Upper lobe of left lung (tissue), 6 donors: ENCODE measurements at regions not wholly inside any gene's neighbourhood (a gene's known extent, or its start where the extent isn't known, plus 50 kb on each side); places are given as distances from the start of the nearest gene placed in this dataset.

Experiments used
- ATAC-seq, 2 donors: fragments of 200-7000 bp; cut with Tn5 transposase; one replicate each; pipeline ENCODE4 v1.9.1; 2022; ENCODE audit warnings: mild to moderate bottlenecking in 2 of 2, moderate library complexity in 2 of 2; ENCODE audit not compliant: low FRiP score in 2 of 2
- DNase-seq, 2 donors: peaks; one replicate each; pipeline ENCODE4 v3.0.0-alpha.2; 2019 to 2020
- H3K27ac ChIP-seq, 4 donors: fragments of 200-600 bp; sonication (generic); one replicate each; pipeline ENCODE4 v1.5.1; 2016 to 2019
- H3K27me3 ChIP-seq, 4 donors: fragments of 200-600 bp; sonication (generic); one replicate each; pipeline ENCODE4 v1.5.1; 2017 to 2019
- H3K36me3 ChIP-seq, 4 donors: fragments of 200-600 bp; sonication (generic); one replicate each; pipeline ENCODE4 v1.5.1; 2016 to 2019
- H3K4me1 ChIP-seq, 4 donors: fragments of 200-600 bp; sonication (generic); one replicate each; pipeline ENCODE4 v1.5.1; 2018 to 2019
- H3K4me3 ChIP-seq, 4 donors: fragments of 200-600 bp; sonication (generic); one replicate each; pipeline ENCODE4 v1.5.1; 2017 to 2019; ENCODE audit warnings: mild to moderate bottlenecking in 2 of 4, moderate library complexity in 1 of 4
- H3K9me3 ChIP-seq, 4 donors: fragments of 200-600 bp; sonication (generic); one replicate each; pipeline ENCODE4 v1.5.1; 2018 to 2019
- EP300 ChIP-seq, 4 donors: sonication (generic); formaldehyde crosslinking; IDR thresholded peaks; one replicate each; pipeline ENCODE4 v1.5.1; 2017; ENCODE audit warnings: antibody characterized with exemption in 4 of 4, control low read depth in 2 of 4
- POLR2A ChIP-seq, 4 donors: fragments of 450-650 bp; IDR thresholded peaks; one replicate each; pipeline ENCODE4 v1.5.1; 2016 to 2017; ENCODE audit warnings: antibody characterized with exemption in 4 of 4, mild to moderate bottlenecking in 2 of 4
- POLR2AphosphoS5 ChIP-seq, 2 donors: sonication (generic); formaldehyde crosslinking; IDR thresholded peaks; one replicate each; pipeline ENCODE4 v1.5.1; 2017; ENCODE audit warnings: antibody characterized with exemption in 2 of 2
- WGBS, 2 donors: methylation state at CpG; one replicate each; pipeline ENCODE4 v1.1.5; 2017 to 2018; 5-methylcytosine and 5-hydroxymethylcytosine counted together
- TF ChIP-seq, protein P1 (sequence below), 6 experiments: fragments of 450-650 bp in 4 of 6; fragments of 200-600 bp in 2 of 6; sonication (generic) in 2 of 6; IDR thresholded peaks; one replicate each; pipeline ENCODE4 v1.5.1; 2016 to 2019; ENCODE audit warnings: antibody characterized with exemption in 6 of 6
- donor health status: DM: no; HTN: no; CAD: no; lungs with moderate emphysema.
- donor health status: DM: no; HTN: yes; CAD: no; lungs with severe emphysema.

DNA sequence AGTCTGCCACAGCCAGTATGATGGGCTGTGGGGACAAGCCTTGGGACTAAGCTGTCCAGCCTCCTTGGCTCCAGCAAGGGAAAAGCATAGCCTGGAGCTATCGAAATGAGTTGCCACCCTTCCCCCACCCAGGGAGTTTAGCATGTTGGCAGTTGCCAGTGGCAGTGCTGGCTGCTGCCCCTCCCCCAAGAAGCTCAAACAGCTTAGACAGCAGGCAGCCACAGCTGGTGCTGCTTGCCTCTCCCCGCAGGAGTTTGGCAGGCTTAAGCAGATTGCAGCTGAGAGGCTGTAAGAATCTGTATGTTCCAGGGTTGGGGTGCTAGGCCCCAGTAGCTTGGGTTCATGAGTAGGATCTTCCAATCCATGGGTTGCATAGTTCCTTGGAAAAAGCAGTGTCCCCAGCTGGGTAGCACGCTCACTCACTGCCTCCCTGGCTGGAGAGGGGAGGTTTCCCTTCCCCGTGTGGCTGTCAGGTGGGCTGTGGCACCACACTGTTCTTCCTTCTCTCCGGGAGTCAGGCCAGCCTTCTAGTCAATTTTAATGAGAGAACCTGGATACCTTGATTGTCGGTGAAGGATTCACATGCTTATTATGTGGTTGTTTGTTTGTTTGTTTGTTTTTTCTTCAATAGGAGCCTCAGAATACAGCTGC, 506.1 kb downstream of the CDH11 start:
- TF ChIP-seq EP300 (IDR thresholded peaks at IDR 0.05) (no peak), POLR2AphosphoS5 (IDR thresholded peaks at IDR 0.05) (no peak), POLR2A (IDR thresholded peaks at IDR 0.05) (no peak)
- TF ChIP-seq, protein P1, sequence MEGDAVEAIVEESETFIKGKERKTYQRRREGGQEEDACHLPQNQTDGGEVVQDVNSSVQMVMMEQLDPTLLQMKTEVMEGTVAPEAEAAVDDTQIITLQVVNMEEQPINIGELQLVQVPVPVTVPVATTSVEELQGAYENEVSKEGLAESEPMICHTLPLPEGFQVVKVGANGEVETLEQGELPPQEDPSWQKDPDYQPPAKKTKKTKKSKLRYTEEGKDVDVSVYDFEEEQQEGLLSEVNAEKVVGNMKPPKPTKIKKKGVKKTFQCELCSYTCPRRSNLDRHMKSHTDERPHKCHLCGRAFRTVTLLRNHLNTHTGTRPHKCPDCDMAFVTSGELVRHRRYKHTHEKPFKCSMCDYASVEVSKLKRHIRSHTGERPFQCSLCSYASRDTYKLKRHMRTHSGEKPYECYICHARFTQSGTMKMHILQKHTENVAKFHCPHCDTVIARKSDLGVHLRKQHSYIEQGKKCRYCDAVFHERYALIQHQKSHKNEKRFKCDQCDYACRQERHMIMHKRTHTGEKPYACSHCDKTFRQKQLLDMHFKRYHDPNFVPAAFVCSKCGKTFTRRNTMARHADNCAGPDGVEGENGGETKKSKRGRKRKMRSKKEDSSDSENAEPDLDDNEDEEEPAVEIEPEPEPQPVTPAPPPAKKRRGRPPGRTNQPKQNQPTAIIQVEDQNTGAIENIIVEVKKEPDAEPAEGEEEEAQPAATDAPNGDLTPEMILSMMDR (IDR thresholded peaks at IDR 0.05) = no peak
- H3K36me3 ChIP-seq = no peaks in the 10 kb centered on the region
- ATAC-seq (no peak), DNase-seq (no peak)
- H3K4me1 ChIP-seq = no peaks in the 10 kb centered on the region
- no peak overlapping the region for H3K27ac ChIP-seq
- no peak overlapping the region for H3K4me3 ChIP-seq
- H3K9me3 ChIP-seq = peaks cover 0 to 12% (median 4%) of the 10 kb centered on the region in 4 donors
- H3K27me3 ChIP-seq = no peaks in the 10 kb centered on the region
- WGBS, 2 donors = 53 to 73% methylated on average over 4 to 6 of the region's 6 CpGs

DNA sequence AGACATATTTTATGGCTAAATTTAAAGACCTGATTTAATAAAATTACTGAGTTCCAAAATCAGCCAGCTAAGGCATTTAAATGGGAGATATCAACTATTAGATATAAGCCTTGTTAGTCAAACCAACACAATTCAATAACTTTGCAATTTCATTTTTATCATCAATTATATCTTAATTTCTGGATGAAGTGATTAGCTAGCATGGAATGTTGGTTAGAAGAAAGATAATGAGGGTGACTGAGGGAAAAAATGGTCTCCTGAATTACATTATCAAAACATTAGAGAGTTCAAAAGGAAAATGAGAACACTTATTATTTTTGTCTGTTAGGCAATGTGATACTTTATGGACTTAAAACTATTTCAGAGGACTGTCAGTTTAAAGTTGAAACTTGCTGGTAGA, 525.7 kb downstream of the CDH11 start:
- Histone ChIP-seq H3K4me3 (no peak overlapping the region), H3K4me1 (no peaks in the 10 kb centered on the region), H3K36me3 (no peaks in the 10 kb centered on the region), H3K27me3 (no peaks in the 10 kb centered on the region), H3K9me3 (no peaks in the 10 kb centered on the region), H3K27ac (no peak overlapping the region)
- DNase-seq (no peak), ATAC-seq (no peak)
- TF ChIP-seq, protein P1 (IDR thresholded peaks at IDR 0.05) = no peak
- no peak for TF ChIP-seq POLR2AphosphoS5 (IDR thresholded peaks at IDR 0.05)
- no peak for TF ChIP-seq EP300 (IDR thresholded peaks at IDR 0.05)
- TF ChIP-seq POLR2A (IDR thresholded peaks at IDR 0.05) = no peak

DNA sequence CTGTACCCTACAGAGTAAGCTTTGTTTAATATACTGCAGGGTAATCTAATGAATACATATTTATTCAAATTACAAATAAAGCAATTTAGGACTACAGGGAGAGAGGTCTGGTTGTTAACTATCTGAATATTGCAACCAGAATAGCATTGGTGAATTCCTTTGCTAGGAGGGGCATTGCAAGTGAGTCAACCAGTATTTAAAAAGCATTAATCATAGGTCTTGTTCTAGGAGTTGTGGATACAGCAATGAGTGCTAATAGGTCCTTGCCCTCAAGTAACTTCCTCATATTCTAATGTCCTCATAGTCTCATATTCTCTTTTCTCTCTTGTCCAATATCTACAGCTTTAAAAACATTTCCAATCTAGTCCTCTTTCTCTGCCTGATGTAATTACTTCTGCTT, 531.4 kb downstream of the CDH11 start:
- Histone ChIP-seq H3K27ac (no peak overlapping the region), H3K4me3 (no peak overlapping the region), H3K9me3 (no peaks in the 10 kb centered on the region), H3K4me1 (no peaks in the 10 kb centered on the region), H3K27me3 (no peaks in the 10 kb centered on the region), H3K36me3 (no peaks in the 10 kb centered on the region)
- TF ChIP-seq POLR2AphosphoS5 (IDR thresholded peaks at IDR 0.05) = no peak
- no peak for TF ChIP-seq EP300 (IDR thresholded peaks at IDR 0.05)
- TF ChIP-seq, protein P1 (IDR thresholded peaks at IDR 0.05) = no peak
- TF ChIP-seq POLR2A (IDR thresholded peaks at IDR 0.05) = no peak
- peak in 1 of 2 donors; percentile 36 for ATAC-seq
- DNase-seq = no peak

DNA sequence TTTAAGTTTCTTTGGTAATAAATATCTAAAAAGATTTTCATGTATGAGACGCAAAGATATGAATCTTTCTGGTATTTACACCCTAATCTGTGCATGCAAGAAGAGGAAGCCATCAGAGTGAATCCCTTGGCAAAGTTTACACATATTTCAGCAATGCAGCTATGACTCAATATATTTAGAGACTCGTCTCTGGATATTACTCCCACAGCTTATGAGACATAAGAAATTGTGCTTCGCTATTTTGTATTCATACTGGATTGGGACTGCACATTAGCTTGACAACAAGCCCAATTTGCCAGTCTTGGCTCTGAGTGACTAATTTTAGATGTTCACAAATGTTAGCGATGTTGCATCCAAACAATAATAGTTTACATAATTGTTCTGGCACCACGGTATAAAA, 532.0 kb downstream of the CDH11 start:
- no peak for DNase-seq
- H3K27ac ChIP-seq = no peak overlapping the region
- H3K4me3 ChIP-seq = no peak overlapping the region
- ATAC-seq = peak in 1 of 2 donors; percentile 76
- TF ChIP-seq POLR2AphosphoS5 (IDR thresholded peaks at IDR 0.05) (no peak), POLR2A (IDR thresholded peaks at IDR 0.05) (no peak), EP300 (IDR thresholded peaks at IDR 0.05) (no peak)
- TF ChIP-seq, protein P1 (IDR thresholded peaks at IDR 0.05) = no peak
- H3K36me3 ChIP-seq = no peaks in the 10 kb centered on the region
- H3K4me1 ChIP-seq = no peaks in the 10 kb centered on the region
- WGBS, 2 donors = 81 to 83% methylated on average over 5 of the region's 5 CpGs
- no peaks in the 10 kb centered on the region for H3K9me3 ChIP-seq
- no peaks in the 10 kb centered on the region for H3K27me3 ChIP-seq

DNA sequence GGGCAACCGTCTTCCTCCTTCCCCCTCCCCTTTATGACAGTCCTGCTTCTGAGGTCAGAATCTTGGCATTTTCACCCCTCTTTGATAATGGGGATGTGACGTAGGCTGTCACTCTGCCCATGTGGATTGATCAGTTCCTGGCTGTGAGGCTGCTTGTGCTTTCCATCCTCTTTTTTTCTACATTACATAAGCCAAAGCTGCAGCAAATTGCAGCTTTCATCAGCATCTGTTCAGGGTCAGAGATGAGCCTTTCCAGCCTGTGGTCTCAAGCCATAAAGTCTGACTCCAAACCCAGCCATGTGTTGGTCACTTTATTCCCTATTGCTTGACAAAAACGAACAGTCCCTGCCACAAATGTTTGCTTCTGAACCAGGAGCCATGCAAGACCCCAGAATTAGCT, 535.1 kb downstream of the CDH11 start:
- Histone ChIP-seq H3K27me3 (no peaks in the 10 kb centered on the region), H3K36me3 (no peaks in the 10 kb centered on the region), H3K4me3 (no peak overlapping the region), H3K27ac (no peak overlapping the region), H3K4me1 (no peaks in the 10 kb centered on the region), H3K9me3 (no peaks in the 10 kb centered on the region)
- ATAC-seq (no peak), DNase-seq (no peak)
- 28 to 31% methylated on average over 2 to 3 of the region's 3 CpGs for WGBS, 2 donors
- no peak for TF ChIP-seq POLR2A (IDR thresholded peaks at IDR 0.05)
- TF ChIP-seq EP300 (IDR thresholded peaks at IDR 0.05) = no peak
- no peak for TF ChIP-seq POLR2AphosphoS5 (IDR thresholded peaks at IDR 0.05)
